ENCODE measurements at regions not wholly inside any gene's neighbourhood (a gene's known extent, or its start where the extent isn't known, plus 50 kb on each side); places are given as distances from the start of the nearest gene placed in this dataset.

GRCh38 chr2:43103093-43103404 lies 123.4 kb downstream of the ZFP36L2 start:
- Histone ChIP-seq H3K27ac (peak overlapping the region; percentile 85 to 90), H3K27me3 (no peaks in the 10 kb centered on the region), H3K4me1 (peaks cover 0 to 53% of the 10 kb centered on the region in 2 donors)

GRCh38 chr2:43102366-43103092 lies 123.9 kb downstream of the ZFP36L2 start:
- Histone ChIP-seq H3K9me3 (no peaks in the 10 kb centered on the region), H3K27ac (peak overlapping the region; percentile 85 to 90), H3K4me1 (peaks cover 0 to 55% of the 10 kb centered on the region in 2 donors), H3K36me3 (no peaks in the 10 kb centered on the region), H3K4me3 (peak overlapping the region; percentile 51 to 58), H3K27me3 (no peaks in the 10 kb centered on the region)
- no peak for DNase-seq (ENCODE audit: low spot score)
- TF ChIP-seq CTCF (IDR thresholded peaks at IDR 0.05): no peak

More at GRCh38 chr2:43103093-43103404, 123.4 kb downstream of the ZFP36L2 start:
- DNase-seq (ENCODE audit: low spot score): no peak
- Histone ChIP-seq H3K9me3 (no peaks in the 10 kb centered on the region), H3K4me3 (no peak overlapping the region), H3K36me3 (no peaks in the 10 kb centered on the region)
- TF ChIP-seq CTCF (IDR thresholded peaks at IDR 0.05): no peak

GRCh38 chr2:43101751-43102150 lies 124.7 kb downstream of the ZFP36L2 start:
- Histone ChIP-seq H3K27me3 (no peaks in the 10 kb centered on the region), H3K36me3 (no peaks in the 10 kb centered on the region), H3K9me3 (no peaks in the 10 kb centered on the region), H3K27ac (peak overlapping the region; percentile 85 to 90), H3K4me1 (peaks cover 0 to 48% of the 10 kb centered on the region in 2 donors), H3K4me3 (peak overlapping the region; percentile 51 to 58)
- no peak for DNase-seq (ENCODE audit: low spot score)
- TF ChIP-seq CTCF (IDR thresholded peaks at IDR 0.05): no peak

GRCh38 chr2:43100883-43101662 lies 125.3 kb downstream of the ZFP36L2 start:
- Histone ChIP-seq H3K4me1 (peaks cover 0 to 41% of the 10 kb centered on the region in 2 donors), H3K9me3 (no peaks in the 10 kb centered on the region), H3K36me3 (no peaks in the 10 kb centered on the region), H3K27me3 (no peaks in the 10 kb centered on the region), H3K27ac (peak overlapping the region; percentile 85 to 90), H3K4me3 (peak overlapping the region; percentile 51 to 58)
- no peak for DNase-seq (ENCODE audit: low spot score)
- no peak for TF ChIP-seq CTCF (IDR thresholded peaks at IDR 0.05)

GRCh38 chr2:43100362-43100882 lies 126.0 kb downstream of the ZFP36L2 start:
- Histone ChIP-seq H3K9me3 (no peaks in the 10 kb centered on the region), H3K36me3 (no peaks in the 10 kb centered on the region), H3K27ac (peak overlapping the region; percentile 85 to 90), H3K4me3 (peak overlapping the region; percentile 51 to 58), H3K27me3 (no peaks in the 10 kb centered on the region), H3K4me1 (peaks cover 0 to 35% of the 10 kb centered on the region in 2 donors)
- no peak for TF ChIP-seq CTCF (IDR thresholded peaks at IDR 0.05)
- no peak for DNase-seq (ENCODE audit: low spot score)
